ENCODE measurements at regions not wholly inside any gene's neighbourhood (a gene's known extent, or its start where the extent isn't known, plus 50 kb on each side); places are given as distances from the start of the nearest gene placed in this dataset.

GRCh38 chr6:78101387-78101786, 448.5 kb downstream of the MEI4 start:
- H3K4me3 ChIP-seq (ENCODE audit: low read depth, low read length): no peak overlapping the region
- H3K27me3 ChIP-seq (ENCODE audit: insufficient read depth, low read depth, severe bottlenecking): no peaks in the 10 kb centered on the region
- H3K36me3 ChIP-seq: no peaks in the 10 kb centered on the region
- no peak for DNase-seq
- no peaks in the 10 kb centered on the region for H3K9me3 ChIP-seq (ENCODE audit: severe bottlenecking)
- H3K27ac ChIP-seq: no peak overlapping the region
- TF ChIP-seq CTCF (IDR thresholded peaks at IDR 0.05; ENCODE audit: low read depth, low read length): no peak

GRCh38 chr6:78110641-78111040, 457.8 kb downstream of the MEI4 start:
- TF ChIP-seq CTCF (IDR thresholded peaks at IDR 0.05; ENCODE audit: low read depth, low read length): no peak

GRCh38 chr6:78117966-78118365, 465.1 kb downstream of the MEI4 start:
- Histone ChIP-seq H3K27ac (no peak overlapping the region), H3K36me3 (no peaks in the 10 kb centered on the region), H3K9me3 (ENCODE audit: severe bottlenecking) (no peaks in the 10 kb centered on the region), H3K4me3 (ENCODE audit: low read depth, low read length) (no peak overlapping the region), H3K27me3 (ENCODE audit: insufficient read depth, low read depth, severe bottlenecking) (no peaks in the 10 kb centered on the region)
- no peak for TF ChIP-seq CTCF (IDR thresholded peaks at IDR 0.05; ENCODE audit: low read depth, low read length)
- no peak for DNase-seq

More at GRCh38 chr6:78110641-78111040, 457.8 kb downstream of the MEI4 start:
- no peak for DNase-seq
- Histone ChIP-seq H3K36me3 (no peaks in the 10 kb centered on the region), H3K27ac (no peak overlapping the region), H3K4me3 (ENCODE audit: low read depth, low read length) (no peak overlapping the region), H3K9me3 (ENCODE audit: severe bottlenecking) (no peaks in the 10 kb centered on the region), H3K27me3 (ENCODE audit: insufficient read depth, low read depth, severe bottlenecking) (no peaks in the 10 kb centered on the region)

DNA sequence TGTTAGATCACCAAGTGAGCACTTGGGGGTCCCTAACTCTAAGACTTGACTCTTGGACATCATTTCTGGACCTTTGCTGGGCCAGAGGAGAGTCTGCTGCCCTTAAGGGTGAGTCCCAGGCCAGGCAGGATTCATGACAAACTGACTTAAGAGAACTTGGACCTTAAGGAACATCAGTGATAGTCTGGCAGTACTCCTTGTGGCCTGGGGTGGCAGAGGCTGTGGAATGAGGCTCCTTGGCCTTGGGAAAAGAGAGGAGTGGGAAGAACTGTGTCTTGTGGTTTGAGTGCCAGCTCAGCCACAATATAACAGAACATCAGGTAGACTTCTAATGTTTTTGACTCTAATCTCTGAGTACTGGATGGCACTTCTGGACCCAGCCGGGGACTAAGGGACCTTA, 478.7 kb downstream of the MEI4 start:
- DNase-seq: no peak
- Histone ChIP-seq H3K27ac (no peak overlapping the region), H3K27me3 (ENCODE audit: insufficient read depth, low read depth, severe bottlenecking) (no peaks in the 10 kb centered on the region), H3K36me3 (no peaks in the 10 kb centered on the region), H3K4me3 (ENCODE audit: low read depth, low read length) (no peak overlapping the region), H3K9me3 (ENCODE audit: severe bottlenecking) (no peaks in the 10 kb centered on the region)
- TF ChIP-seq CTCF (IDR thresholded peaks at IDR 0.05; ENCODE audit: low read depth, low read length): no peak

DNA sequence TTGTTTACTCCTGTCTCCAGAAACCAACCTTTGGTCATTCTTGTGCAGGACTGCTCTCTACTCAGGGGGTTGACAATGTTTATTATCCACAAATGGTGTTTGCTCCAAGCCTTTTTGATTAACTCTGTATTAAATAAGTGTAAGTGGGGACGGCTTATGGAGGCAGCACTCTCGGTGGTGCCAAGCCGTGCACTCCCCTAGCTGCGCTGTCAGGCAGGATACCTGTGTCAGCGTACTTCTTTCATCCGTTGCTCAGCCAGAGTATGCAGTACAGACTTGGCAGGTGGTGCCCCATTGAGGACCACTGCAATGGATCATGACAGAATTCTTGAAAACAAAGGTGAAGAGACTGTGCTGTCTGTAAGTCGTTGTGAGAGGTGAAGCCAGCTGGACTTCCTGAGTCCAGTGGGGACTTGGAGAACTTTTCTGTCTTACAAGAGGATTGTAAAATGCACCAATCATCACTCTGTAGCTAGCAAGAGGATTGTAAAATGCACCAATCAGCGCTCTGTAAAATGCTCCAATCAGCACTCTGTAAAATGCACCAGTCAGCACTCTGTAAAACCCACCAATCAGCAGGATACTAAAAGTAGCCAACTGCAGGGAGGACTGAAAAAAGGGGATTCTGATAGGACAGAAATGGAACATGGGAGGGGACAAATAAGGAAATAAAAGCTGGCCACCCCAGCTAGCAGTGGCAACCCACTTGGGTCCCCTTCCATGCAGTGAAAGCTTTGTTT, 480.0 kb downstream of the MEI4 start:
- no peak for DNase-seq
- Histone ChIP-seq H3K4me3 (ENCODE audit: low read depth, low read length) (no peak overlapping the region), H3K27me3 (ENCODE audit: insufficient read depth, low read depth, severe bottlenecking) (no peaks in the 10 kb centered on the region), H3K36me3 (no peaks in the 10 kb centered on the region), H3K27ac (no peak overlapping the region), H3K9me3 (ENCODE audit: severe bottlenecking) (peaks cover 2% of the 10 kb centered on the region)
- no peak for TF ChIP-seq CTCF (IDR thresholded peaks at IDR 0.05; ENCODE audit: low read depth, low read length)

- Histone ChIP-seq H3K36me3 (no peaks in the 10 kb centered on the region), H3K27ac (no peak overlapping the region), H3K9me3 (ENCODE audit: severe bottlenecking) (no peaks in the 10 kb centered on the region), H3K27me3 (ENCODE audit: insufficient read depth, low read depth, severe bottlenecking) (no peaks in the 10 kb centered on the region), H3K4me3 (ENCODE audit: low read depth, low read length) (no peak overlapping the region)
- DNase-seq: no peak
- TF ChIP-seq CTCF (IDR thresholded peaks at IDR 0.05; ENCODE audit: low read depth, low read length): no peak
Measured at GRCh38 chr6:78150425-78150824, 497.6 kb downstream of the MEI4 start.
